Activated T-cell treated with anti-CD3 and anti-CD28 coated beads, Interleukin-2, amount 50 U/mL, for 72 hours (primary cell): ENCODE measurements at regions not wholly inside any gene's neighbourhood (a gene's known extent, or its start where the extent isn't known, plus 50 kb on each side); places are given as distances from the start of the nearest gene placed in this dataset.
"Not testable (repeated sequence)": the region's sequence is repeated elsewhere in the genome, so short reads cannot be mapped to it uniquely, and the experiment has no call there.

Experiments
- ATAC-seq, 2 donors: fragments of 150-1000 bp; cut with Tn5 transposase; replicated peaks in 1 of 2; 2 replicates each; pipeline ENCODE4 v1.10.0; 2021; ENCODE audit warnings: moderate library complexity in 2 of 2, mild to moderate bottlenecking in 1 of 2
- DNase-seq, 2 donors: peaks; one replicate each; pipeline ENCODE4 v3.0.0; 2021 to 2022; ENCODE audit warnings: mixed read lengths in 1 of 2
- H3K27ac Mint-ChIP-seq: one replicate; pipeline ENCODE4 v1.8.0; 2022; ENCODE audit warnings: mild to moderate bottlenecking, moderate library complexity, mixed read lengths
- H3K27me3 Mint-ChIP-seq: one replicate; pipeline ENCODE4 v1.8.0; 2022; ENCODE audit warnings: low read depth, mixed read lengths
- H3K36me3 Mint-ChIP-seq, 2 donors: one replicate each; pipeline ENCODE4 v1.8.0; 2022; ENCODE audit warnings: mixed read lengths in 2 of 2, mild to moderate bottlenecking in 1 of 2; ENCODE audit not compliant: insufficient read depth in 2 of 2
- H3K4me1 Mint-ChIP-seq: one replicate; pipeline ENCODE4 v1.8.0; 2022; ENCODE audit warnings: low read depth, mixed read lengths
- H3K4me3 Mint-ChIP-seq, 2 donors: one replicate each; pipeline ENCODE4 v1.8.0; 2022; ENCODE audit warnings: mild to moderate bottlenecking in 2 of 2, mixed read lengths in 2 of 2, moderate library complexity in 2 of 2
- H3K9me3 Mint-ChIP-seq, 2 donors: one replicate each; pipeline ENCODE4 v1.8.0; 2022; ENCODE audit warnings: mixed read lengths in 2 of 2

GRCh38 chr13:107926515-107926914 is 288.8 kb downstream of the LIG4 start:
- H3K36me3 Mint-ChIP-seq, H3K4me1 Mint-ChIP-seq, H3K27me3 Mint-ChIP-seq, H3K4me3 Mint-ChIP-seq, ATAC-seq, H3K27ac Mint-ChIP-seq, DNase-seq, H3K9me3 Mint-ChIP-seq: not testable (repeated sequence)

DNA sequence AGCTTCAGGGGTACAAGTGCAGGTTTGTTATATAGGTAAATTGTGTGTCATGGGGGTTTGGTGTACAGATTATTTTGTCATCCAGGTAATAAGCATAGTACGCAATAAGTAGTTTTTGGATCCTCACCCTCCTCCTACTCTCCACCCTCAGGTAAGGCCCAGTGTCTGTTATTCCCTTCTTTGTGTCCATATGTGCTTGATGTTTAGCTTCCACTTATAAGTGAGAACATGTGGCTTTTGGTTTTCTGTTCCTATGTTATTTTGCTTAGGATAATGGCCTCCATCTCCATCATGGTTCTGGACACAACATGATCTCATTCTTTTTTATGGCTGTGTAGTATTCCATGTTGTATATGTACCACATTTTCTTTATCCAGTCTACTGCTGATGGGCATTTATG is 298.4 kb downstream of the LIG4 start:
- H3K27me3 Mint-ChIP-seq, ATAC-seq, H3K27ac Mint-ChIP-seq, DNase-seq, H3K4me1 Mint-ChIP-seq, H3K4me3 Mint-ChIP-seq, H3K36me3 Mint-ChIP-seq, H3K9me3 Mint-ChIP-seq: not testable (repeated sequence)

- no peaks in the 10 kb centered on the region for H3K27me3 Mint-ChIP-seq
- no peak overlapping the region for H3K4me3 Mint-ChIP-seq
- no peaks in the 10 kb centered on the region for H3K4me1 Mint-ChIP-seq
- ATAC-seq (no peak), DNase-seq (no peak)
- H3K36me3 Mint-ChIP-seq = peaks cover 0 to 4% of the 10 kb centered on the region in 2 donors
- no peak overlapping the region for H3K27ac Mint-ChIP-seq
- H3K9me3 Mint-ChIP-seq = peaks cover 4 to 5% of the 10 kb centered on the region in 2 donors
Observed at GRCh38 chr13:107912745-107913144, 302.6 kb downstream of the LIG4 start.

GRCh38 chr13:107907065-107907805 is 308.1 kb downstream of the LIG4 start:
- H3K27ac Mint-ChIP-seq = no peak overlapping the region
- H3K4me1 Mint-ChIP-seq = no peaks in the 10 kb centered on the region
- no peaks in the 10 kb centered on the region for H3K27me3 Mint-ChIP-seq
- ATAC-seq (no peak), DNase-seq (no peak)
- H3K4me3 Mint-ChIP-seq = no peak overlapping the region
- peaks cover 0 to 4% of the 10 kb centered on the region in 2 donors for H3K36me3 Mint-ChIP-seq
- peaks cover 1 to 2% of the 10 kb centered on the region in 2 donors for H3K9me3 Mint-ChIP-seq

- H3K27me3 Mint-ChIP-seq = no peaks in the 10 kb centered on the region
- DNase-seq = no peak
Observed at GRCh38 chr13:107906131-107906530, 309.2 kb downstream of the LIG4 start.

DNA sequence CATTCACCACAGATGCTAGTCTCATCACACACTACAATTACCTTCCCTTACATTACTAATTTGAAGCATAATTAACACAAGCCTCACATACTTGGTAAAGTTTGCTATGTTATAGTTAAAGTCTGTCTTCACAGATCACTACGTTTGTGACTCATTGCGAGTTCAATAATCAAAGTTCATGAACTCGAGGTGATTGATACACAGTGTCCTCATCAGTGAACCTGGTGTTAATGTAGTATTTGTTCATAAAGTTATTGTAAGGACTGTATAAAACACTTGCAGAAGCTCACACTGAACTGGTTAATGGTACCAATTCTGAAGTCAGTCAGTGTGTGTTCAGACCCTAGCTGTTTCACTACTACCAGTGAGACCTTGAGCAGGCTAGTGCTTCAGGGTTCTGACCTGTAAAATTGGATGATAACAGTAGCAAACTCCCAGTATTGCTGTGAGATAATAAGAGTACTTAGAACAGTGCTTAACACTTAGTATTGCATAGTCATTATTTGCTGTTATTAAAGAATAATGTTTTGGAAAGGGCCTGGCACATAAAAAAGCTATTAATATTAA is 313.3 kb downstream of the LIG4 start:
- no peak for DNase-seq
- Mint-ChIP-seq H3K4me3 (no peak overlapping the region), H3K9me3 (peaks cover 2 to 4% of the 10 kb centered on the region in 2 donors), H3K4me1 (no peaks in the 10 kb centered on the region), H3K27me3 (no peaks in the 10 kb centered on the region), H3K27ac (no peak overlapping the region), H3K36me3 (no peaks in the 10 kb centered on the region)
- no peak for ATAC-seq

More at GRCh38 chr13:107906131-107906530, 309.2 kb downstream of the LIG4 start:
- Mint-ChIP-seq H3K36me3 (peaks cover 0 to 4% of the 10 kb centered on the region in 2 donors), H3K4me3 (no peak overlapping the region), H3K9me3 (peaks cover 1 to 2% of the 10 kb centered on the region in 2 donors), H3K4me1 (no peaks in the 10 kb centered on the region), H3K27ac (no peak overlapping the region)
- no peak for ATAC-seq

GRCh38 chr13:107901230-107901629 is 314.1 kb downstream of the LIG4 start:
- Mint-ChIP-seq H3K4me1 (no peaks in the 10 kb centered on the region), H3K27me3 (no peaks in the 10 kb centered on the region), H3K4me3 (no peak overlapping the region), H3K9me3 (peaks cover 2 to 4% of the 10 kb centered on the region in 2 donors), H3K27ac (no peak overlapping the region), H3K36me3 (no peaks in the 10 kb centered on the region)
- DNase-seq (no peak), ATAC-seq (no peak)

DNA sequence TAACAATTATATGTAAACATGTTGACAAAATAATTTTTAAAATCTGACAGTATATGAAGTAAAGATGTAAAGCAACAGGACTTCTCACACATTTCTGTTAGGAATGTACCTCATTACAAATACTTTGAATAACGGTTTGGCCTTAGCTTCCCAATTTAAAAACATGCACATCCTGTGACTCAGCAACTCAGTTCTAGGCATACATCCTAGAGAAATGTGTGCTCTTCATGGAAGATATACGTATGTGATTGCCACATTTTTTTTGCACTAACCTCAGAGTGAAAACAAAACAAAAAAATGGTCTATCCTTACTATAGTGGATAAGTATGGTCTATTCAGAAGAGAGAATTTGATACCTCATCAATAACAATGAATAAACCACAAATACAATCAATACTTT is 314.6 kb downstream of the LIG4 start:
- DNase-seq = no peak

GRCh38 chr13:107886118-107886517 is 329.2 kb downstream of the LIG4 start:
- no peak for ATAC-seq
- no peak overlapping the region for H3K4me3 Mint-ChIP-seq

More for the DNA sequence above, 314.6 kb downstream of the LIG4 start:
- Mint-ChIP-seq H3K27ac (no peak overlapping the region), H3K4me3 (no peak overlapping the region), H3K27me3 (no peaks in the 10 kb centered on the region), H3K36me3 (no peaks in the 10 kb centered on the region), H3K9me3 (peaks cover 2% of the 10 kb centered on the region in 2 donors), H3K4me1 (no peaks in the 10 kb centered on the region)
- no peak for ATAC-seq

DNA sequence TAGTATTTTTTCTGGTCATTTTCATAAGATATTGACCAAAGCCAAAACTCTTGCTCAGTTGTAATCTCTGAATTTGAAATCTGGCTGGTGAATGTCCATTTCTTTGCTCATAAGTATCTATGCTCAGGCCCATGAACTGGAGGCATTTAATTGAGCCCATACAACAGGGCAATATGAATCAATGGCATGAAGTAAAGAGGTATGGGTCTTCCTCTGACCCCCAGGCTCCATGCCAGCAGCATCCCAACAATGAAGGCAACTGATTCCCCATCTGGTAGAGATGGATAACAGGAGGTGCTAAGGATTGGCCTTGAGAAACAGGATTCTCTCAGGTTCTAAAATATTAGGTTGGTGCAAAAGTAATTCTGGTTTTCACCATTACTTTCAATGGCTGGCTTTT is 330.8 kb downstream of the LIG4 start:
- Mint-ChIP-seq H3K4me3 (no peak overlapping the region), H3K36me3 (peaks cover 0 to 2% of the 10 kb centered on the region in 2 donors), H3K9me3 (no peaks in the 10 kb centered on the region), H3K27ac (no peak overlapping the region), H3K27me3 (no peaks in the 10 kb centered on the region), H3K4me1 (no peaks in the 10 kb centered on the region)
- ATAC-seq (no peak), DNase-seq (no peak)

More at GRCh38 chr13:107886118-107886517, 329.2 kb downstream of the LIG4 start:
- DNase-seq = no peak
- H3K36me3 Mint-ChIP-seq = peaks cover 0 to 5% of the 10 kb centered on the region in 2 donors
- no peak overlapping the region for H3K27ac Mint-ChIP-seq
- H3K27me3 Mint-ChIP-seq = no peaks in the 10 kb centered on the region
- no peaks in the 10 kb centered on the region for H3K4me1 Mint-ChIP-seq
- peaks cover 0 to 2% of the 10 kb centered on the region in 2 donors for H3K9me3 Mint-ChIP-seq

GRCh38 chr13:107883561-107884175 is 331.7 kb downstream of the LIG4 start:
- no peak overlapping the region for H3K27ac Mint-ChIP-seq
- no peak overlapping the region for H3K4me3 Mint-ChIP-seq
- H3K27me3 Mint-ChIP-seq = no peaks in the 10 kb centered on the region
- peaks cover 0 to 2% of the 10 kb centered on the region in 2 donors for H3K36me3 Mint-ChIP-seq
- DNase-seq (no peak), ATAC-seq (no peak)
- H3K4me1 Mint-ChIP-seq = no peaks in the 10 kb centered on the region
- H3K9me3 Mint-ChIP-seq = no peaks in the 10 kb centered on the region

- Mint-ChIP-seq H3K4me3 (no peak overlapping the region), H3K36me3 (no peaks in the 10 kb centered on the region), H3K27ac (no peak overlapping the region), H3K4me1 (no peaks in the 10 kb centered on the region), H3K27me3 (no peaks in the 10 kb centered on the region), H3K9me3 (peaks cover 0 to 2% of the 10 kb centered on the region in 2 donors)
- ATAC-seq = no peak
- no peak for DNase-seq
Observed at GRCh38 chr13:107882708-107883560, 332.4 kb downstream of the LIG4 start.

DNA sequence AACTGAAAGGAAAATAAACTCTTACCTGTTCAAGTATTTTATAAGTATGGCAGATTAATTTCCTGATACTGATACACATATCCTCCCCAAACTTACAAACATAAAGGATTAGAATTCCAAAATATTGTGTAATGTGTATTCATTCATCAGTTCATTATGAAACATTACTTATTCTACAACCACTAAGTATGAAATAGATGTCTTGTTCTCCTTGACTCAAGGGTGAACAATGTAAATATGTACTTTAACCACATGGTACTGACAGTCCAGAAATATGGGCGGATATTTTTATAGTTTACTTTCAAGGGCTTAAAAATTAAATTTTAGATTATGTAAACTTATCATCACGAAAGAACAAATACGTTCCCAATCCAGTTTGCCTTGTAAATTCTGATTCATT is 334.0 kb downstream of the LIG4 start:
- Mint-ChIP-seq H3K4me1 (no peaks in the 10 kb centered on the region), H3K27me3 (no peaks in the 10 kb centered on the region), H3K36me3 (no peaks in the 10 kb centered on the region), H3K4me3 (no peak overlapping the region), H3K9me3 (peaks cover 0 to 3% of the 10 kb centered on the region in 2 donors), H3K27ac (no peak overlapping the region)
- ATAC-seq = no peak
- DNase-seq = no peak
